H9 (cell line): ENCODE measurements at regions not wholly inside any gene's neighbourhood (a gene's known extent, or its start where the extent isn't known, plus 50 kb on each side); places are given as distances from the start of the nearest gene placed in this dataset.

ENCODE experiments used
- DNase-seq: peaks from one replicate; pipeline ENCODE4 v3.0.0-alpha.2; 2017
- H2AFZ ChIP-seq: one replicate; pipeline ENCODE4 v1.6.1; 2013; ENCODE audit warnings: mild to moderate bottlenecking, low read length, control low read depth, moderate library complexity
- H2AK5ac ChIP-seq: 2 replicates; pipeline ENCODE4 v1.6.1; 2013; ENCODE audit warnings: low read length, control low read depth, mixed read lengths; ENCODE audit not compliant: insufficient read length
- H2BK120ac ChIP-seq: one replicate; pipeline ENCODE4 v1.6.1; 2013; ENCODE audit warnings: low read depth, mild to moderate bottlenecking, low read length, control low read depth, inconsistent platforms; ENCODE audit not compliant: poor library complexity, severe bottlenecking
- H2BK12ac ChIP-seq: 2 replicates; pipeline ENCODE4 v1.6.1; 2013; ENCODE audit warnings: low read length, control low read depth, mixed read lengths, low read depth; ENCODE audit not compliant: insufficient read length
- H2BK15ac ChIP-seq: 2 replicates; pipeline ENCODE4 v1.6.1; 2013; ENCODE audit warnings: low read depth, low read length, control low read depth
- H2BK20ac ChIP-seq: one replicate; pipeline ENCODE4 v1.6.1; 2013; ENCODE audit warnings: low read depth, mild to moderate bottlenecking, low read length, control low read depth, inconsistent platforms; ENCODE audit not compliant: poor library complexity, severe bottlenecking
- H2BK5ac ChIP-seq: 2 replicates; pipeline ENCODE4 v1.6.1; 2013; ENCODE audit warnings: low read length, control low read depth, mixed read lengths; ENCODE audit not compliant: insufficient read length
- H3K14ac ChIP-seq: 2 replicates; pipeline ENCODE4 v1.6.1; 2013; ENCODE audit warnings: low read length, control low read depth; ENCODE audit not compliant: insufficient read depth
- H3K18ac ChIP-seq: 2 replicates; pipeline ENCODE4 v1.6.1; 2013; ENCODE audit warnings: low read depth, mild to moderate bottlenecking, mixed read lengths, low read length, control low read depth; ENCODE audit not compliant: insufficient read length
- H3K23ac ChIP-seq: 2 replicates; pipeline ENCODE4 v1.6.1; 2013; ENCODE audit warnings: low read length, control low read depth, mixed read lengths, low read depth; ENCODE audit not compliant: insufficient read length
- H3K23me2 ChIP-seq: 2 replicates; pipeline ENCODE4 v1.6.1; 2013; ENCODE audit warnings: low read depth, mild to moderate bottlenecking, mixed read lengths, low read length, control low read depth; ENCODE audit not compliant: insufficient read length, poor library complexity, severe bottlenecking
- H3K27ac ChIP-seq: 2 replicates; pipeline ENCODE4 v1.5.1; 2013; ENCODE audit warnings: low read length, control low read depth, mixed read lengths, low read depth; ENCODE audit not compliant: insufficient read length
- H3K27me3 ChIP-seq: 2 replicates; pipeline ENCODE4 v1.6.1; 2013; ENCODE audit warnings: low read length, control low read depth, inconsistent platforms; ENCODE audit not compliant: insufficient read depth
- H3K4ac ChIP-seq: 2 replicates; pipeline ENCODE4 v1.6.1; 2013; ENCODE audit warnings: low read depth, mild to moderate bottlenecking, control low read depth, inconsistent platforms, low read length, moderate library complexity
- H3K4me1 ChIP-seq: 2 replicates; pipeline ENCODE4 v1.6.1; 2013; ENCODE audit warnings: low read length, control low read depth, inconsistent platforms; ENCODE audit not compliant: insufficient read depth
- H3K4me2 ChIP-seq: 2 replicates; pipeline ENCODE4 v1.6.1; 2013; ENCODE audit warnings: low read length, control low read depth, mixed read lengths; ENCODE audit not compliant: insufficient read length, insufficient read depth
- H3K56ac ChIP-seq: 2 replicates; pipeline ENCODE4 v1.6.1; 2013; ENCODE audit warnings: low read depth, mild to moderate bottlenecking, mixed read lengths, low read length, control low read depth; ENCODE audit not compliant: insufficient read length
- H3K79me1 ChIP-seq: 2 replicates; pipeline ENCODE4 v1.6.1; 2013; ENCODE audit warnings: low read depth, mild to moderate bottlenecking, moderate library complexity, low read length, control low read depth, inconsistent platforms; ENCODE audit not compliant: insufficient read depth, poor library complexity, severe bottlenecking
- H3K79me2 ChIP-seq: 2 replicates; pipeline ENCODE4 v1.6.1; 2013; ENCODE audit warnings: low read length, control low read depth, inconsistent platforms; ENCODE audit not compliant: insufficient read depth
- H3K9ac ChIP-seq: 2 replicates; pipeline ENCODE4 v1.6.1; 2013; ENCODE audit warnings: low read length, control low read depth, mixed read lengths; ENCODE audit not compliant: insufficient read length; ENCODE audit errors: extremely low read depth
- H3K9me3 ChIP-seq: one replicate; pipeline ENCODE4 v1.6.1; 2013; ENCODE audit warnings: low read depth, low read length, inconsistent platforms; ENCODE audit not compliant: control insufficient read depth
- H3T11ph ChIP-seq: one replicate; pipeline ENCODE4 v1.6.1; 2013; ENCODE audit warnings: mild to moderate bottlenecking, low read length, control low read depth, inconsistent platforms
- H4K20me1 ChIP-seq: one replicate; pipeline ENCODE4 v1.6.1; 2013; ENCODE audit not compliant: control insufficient read depth, insufficient read length, insufficient read depth
- H4K5ac ChIP-seq: 2 replicates; pipeline ENCODE4 v1.6.1; 2013; ENCODE audit warnings: low read depth, mild to moderate bottlenecking, mixed read lengths, low read length, control low read depth; ENCODE audit not compliant: insufficient read length
- H4K8ac ChIP-seq: replicated peaks from 2 replicates; pipeline ENCODE4 v1.6.1; 2013; ENCODE audit warnings: low read length, control low read depth, mixed read lengths, low read depth; ENCODE audit not compliant: insufficient read length
- H4K91ac ChIP-seq: 2 replicates; pipeline ENCODE4 v1.6.1; 2013; ENCODE audit warnings: low read depth, mild to moderate bottlenecking, moderate library complexity, mixed read lengths, low read length, control low read depth; ENCODE audit not compliant: insufficient read length
- H3K27ac Mint-ChIP-seq, 3 experiments: 2 replicates in 2 of 3; 3 replicates in 1 of 3; pipeline ENCODE4 v1.8.0; 2020 to 2021; ENCODE audit warnings: mixed read lengths in 3 of 3, mild to moderate bottlenecking in 1 of 3, moderate library complexity in 1 of 3
- H3K27me3 Mint-ChIP-seq: 2 replicates; pipeline ENCODE4 v1.8.0; 2021; ENCODE audit warnings: low read depth, mild to moderate bottlenecking, moderate library complexity, mixed read lengths
- H3K36me3 Mint-ChIP-seq, 3 experiments: 2 replicates in 2 of 3; 3 replicates in 1 of 3; pipeline ENCODE4 v1.8.0; 2020 to 2021; ENCODE audit warnings: low read depth in 3 of 3, mixed read lengths in 3 of 3; ENCODE audit not compliant: insufficient read depth in 1 of 3
- H3K4me1 Mint-ChIP-seq, 2 experiments: 2 replicates each; pipeline ENCODE4 v1.8.0; 2020; ENCODE audit warnings: mixed read lengths in 2 of 2
- H3K4me3 Mint-ChIP-seq, 2 experiments: 2 replicates in 1 of 2; 3 replicates in 1 of 2; pipeline ENCODE4 v1.8.0; 2020 to 2021; ENCODE audit warnings: mild to moderate bottlenecking in 2 of 2, mixed read lengths in 2 of 2, moderate library complexity in 1 of 2
- H3K9me3 Mint-ChIP-seq, 2 experiments: 2 replicates in 1 of 2; 3 replicates in 1 of 2; pipeline ENCODE4 v1.8.0; 2020; ENCODE audit warnings: mild to moderate bottlenecking in 2 of 2, mixed read lengths in 2 of 2, moderate library complexity in 1 of 2
- CTCF ChIP-seq: fragments of 200-600 bp; sonication (generic); conservative IDR thresholded peaks from 3 replicates; pipeline ENCODE4 v1.8.0; 2021; ENCODE audit warnings: antibody characterized with exemption, mild to moderate bottlenecking
- WGBS: extraction: QIAGEN DNeasy Blood & Tissue Kit; methylation state at CpG from one replicate; pipeline ENCODE4 v1.1.7; 2013; ENCODE audit warnings: missing lambda C conversion rate, low lambda C conversion rate, mixed read lengths; ENCODE audit not compliant: insufficient read length; ENCODE audit errors: extremely low coverage; 5-methylcytosine and 5-hydroxymethylcytosine counted together

GRCh38 chr18:66325251-66325650 is 278.6 kb downstream of the CDH19 start:
- Histone ChIP-seq H4K8ac (no peak overlapping the region), H3K9ac (no peak overlapping the region), H2BK5ac (no peak overlapping the region), H2AFZ (no peak overlapping the region), H2BK120ac (no peak overlapping the region), H2BK20ac (no peak overlapping the region), H3K4me2 (no peak overlapping the region), H3K27ac (no peak overlapping the region), H2AK5ac (no peak overlapping the region), H3K23me2 (no peaks in the 10 kb centered on the region), H3K4ac (no peak overlapping the region), H3K9me3 (no peaks in the 10 kb centered on the region), H3K14ac (no peak overlapping the region), H4K20me1 (no peaks in the 10 kb centered on the region), H3K18ac (no peak overlapping the region), H3K79me2 (no peaks in the 10 kb centered on the region), H4K91ac (no peak overlapping the region), H3T11ph (no peak overlapping the region), H4K5ac (no peak overlapping the region), H3K56ac (no peak overlapping the region), H2BK15ac (no peak overlapping the region), H2BK12ac (no peak overlapping the region), H3K79me1 (no peaks in the 10 kb centered on the region), H3K4me1 (no peaks in the 10 kb centered on the region), H3K23ac (no peak overlapping the region), H3K27me3 (no peaks in the 10 kb centered on the region)
- no peak for DNase-seq
- TF ChIP-seq CTCF = no peak
- H3K4me1 Mint-ChIP-seq = peaks cover 13 to 16% of the 10 kb centered on the region in 2 experiments
- no peak overlapping the region for H3K4me3 Mint-ChIP-seq
- H3K27me3 Mint-ChIP-seq = no peaks in the 10 kb centered on the region
- WGBS = no CpG with 5 or more reads among the region's 5 CpGs
- H3K27ac Mint-ChIP-seq = no peak overlapping the region
- no peaks in the 10 kb centered on the region for H3K9me3 Mint-ChIP-seq
- no peaks in the 10 kb centered on the region for H3K36me3 Mint-ChIP-seq
